GM12878 (cell line): ENCODE measurements at regions not wholly inside any gene's neighbourhood (a gene's known extent, or its start where the extent isn't known, plus 50 kb on each side); places are given as distances from the start of the nearest gene placed in this dataset.

Source experiments
- ATAC-seq: fragments of 200-7000 bp; cut with Tn5 transposase; 3 replicates; pipeline ENCODE4 v1.9.1; 2020; ENCODE audit warnings: mild to moderate bottlenecking, moderate library complexity
- BruUV-seq: library from RNA; stranded (reverse); fragments of 400-500 nt; replicated peaks from 2 replicates; lab custom pipeline; 2021; lab: Mats Ljungman, UMichigan
- CTCF ChIA-PET: fragments of 300-600 bp; sonication (Branson Sonifier 250); formaldehyde crosslinking; extraction: SDS; loops from one replicate; lab custom pipeline; 2021; ENCODE audit warnings: inconsistent platforms; lab: Yijun Ruan, JAX
- POLR2A ChIA-PET: fragments of 350-600 bp; formaldehyde crosslinking; extraction: SDS; loops from one replicate; lab custom pipeline; 2021; ENCODE audit warnings: inconsistent platforms; lab: Charles Lee
- RAD21 ChIA-PET: fragments of 300-600 bp; sonication (Branson Sonifier 250); formaldehyde crosslinking; loops from one replicate; lab custom pipeline; 2023; ENCODE audit warnings: antibody characterized with exemption; ENCODE audit not compliant: unreplicated experiment; lab: Charles Lee
- SMC1A ChIA-PET: fragments of 300-600 bp; sonication (Branson Sonifier 250); formaldehyde crosslinking; loops from one replicate; lab custom pipeline; 2023; ENCODE audit not compliant: unreplicated experiment, uncharacterized antibody; lab: Charles Lee
- DNase-seq: peaks from one replicate; pipeline ENCODE4 v3.0.0-alpha.2; 2011; ENCODE audit warnings: low read depth, low spot score
- FAIRE-seq: peaks from 3 replicates; lab custom pipeline; 2011; peaks lifted over from hg19 to GRCh38; lab: Jason Lieb, UNC
- H2AFZ ChIP-seq: 2 replicates; pipeline ENCODE4 v1.6.0; 2011; ENCODE audit warnings: low read depth, low read length, control low read depth; ENCODE audit not compliant: control insufficient read depth
- H3K27ac ChIP-seq: 2 replicates; pipeline ENCODE4 v1.5.1; 2011; ENCODE audit warnings: control low read depth; ENCODE audit not compliant: control insufficient read depth, insufficient read depth
- H3K27me3 ChIP-seq, 2 experiments: replicated peaks in 1 of 2; 2 replicates each; pipeline versions ENCODE4 v1.6.0 to v1.6.1; 2011; ENCODE audit warnings: low read length in 1 of 2; ENCODE audit not compliant: control insufficient read depth in 2 of 2, insufficient read depth in 2 of 2
- H3K36me3 ChIP-seq, 2 experiments: 2 replicates each; pipeline ENCODE4 v1.5.1; 2011; ENCODE audit warnings: low read length in 1 of 2; ENCODE audit not compliant: control insufficient read depth in 2 of 2, insufficient read depth in 2 of 2
- H3K4me1 ChIP-seq: 2 replicates; pipeline ENCODE4 v1.6.1; 2011; ENCODE audit warnings: mild to moderate bottlenecking, low read length, moderate library complexity, mixed read lengths; ENCODE audit not compliant: control insufficient read depth, insufficient read depth
- H3K4me2 ChIP-seq: 2 replicates; pipeline ENCODE4 v1.6.0; 2011; ENCODE audit warnings: control low read depth; ENCODE audit not compliant: control insufficient read depth, insufficient read depth
- H3K4me3 ChIP-seq: fragments of 200-600 bp; sonication (generic); 2 replicates; pipeline ENCODE4 v1.5.1; 2016
- H3K79me2 ChIP-seq: 2 replicates; pipeline ENCODE4 v1.6.0; 2011; ENCODE audit warnings: low read length; ENCODE audit not compliant: control insufficient read depth, insufficient read depth
- H3K9ac ChIP-seq: 2 replicates; pipeline ENCODE4 v1.8.0; 2011; ENCODE audit warnings: low read length, control low read depth, mixed read lengths; ENCODE audit not compliant: control insufficient read depth, insufficient read depth
- H3K9me3 ChIP-seq: replicated peaks from 3 replicates; pipeline ENCODE4 v1.5.1; 2011; ENCODE audit warnings: mild to moderate bottlenecking, low read length; ENCODE audit not compliant: control insufficient read depth, insufficient read depth
- H4K20me1 ChIP-seq: 2 replicates; pipeline ENCODE4 v1.6.0; 2011; ENCODE audit not compliant: control insufficient read depth, insufficient read depth
- BMI1 ChIP-seq: fragments of 450-650 bp; IDR thresholded peaks from 2 replicates; pipeline ENCODE4 v1.6.1; 2016; ENCODE audit warnings: mild to moderate bottlenecking, moderate library complexity, borderline replicate concordance
- CBX3 ChIP-seq: fragments of 200-600 bp; sonication (generic); IDR thresholded peaks from 2 replicates; pipeline ENCODE4 v1.6.1; 2016; ENCODE audit warnings: low read depth, borderline replicate concordance
- CHD2 ChIP-seq: IDR thresholded peaks from 2 replicates; pipeline ENCODE4 v1.6.1; 2011; ENCODE audit warnings: low read depth, low read length, improper control_type of control experiment, borderline replicate concordance
- CREM ChIP-seq: IDR thresholded peaks from 2 replicates; pipeline ENCODE4 v1.6.1; 2014; ENCODE audit warnings: antibody characterized with exemption, low read depth
- EP300 ChIP-seq, 2 experiments: fragments of 150-350 bp in 1 of 2; IDR thresholded peaks; 2 replicates each; pipeline ENCODE4 v1.6.1; 2011 to 2012; ENCODE audit warnings: low read depth in 2 of 2, low read length in 2 of 2, borderline replicate concordance in 1 of 2, improper control_type of control experiment in 1 of 2, inconsistent platforms in 1 of 2; ENCODE audit not compliant: control insufficient read depth in 1 of 2
- EZH2 ChIP-seq: IDR thresholded peaks from 2 replicates; pipeline ENCODE4 v1.6.1; 2012; ENCODE audit warnings: low read depth, mild to moderate bottlenecking, control low read depth, inconsistent platforms, low read length, borderline replicate concordance; ENCODE audit not compliant: control insufficient read depth
- HDGF ChIP-seq: fragments of 450-650 bp; IDR thresholded peaks from 2 replicates; pipeline ENCODE4 v1.6.1; 2016; ENCODE audit warnings: antibody characterized with exemption
- IKZF1 ChIP-seq: fragments of 450-650 bp; conservative IDR thresholded peaks from 2 replicates; pipeline ENCODE4 v1.6.1; 2017; ENCODE audit warnings: antibody characterized with exemption, mild to moderate bottlenecking
- IRF4 ChIP-seq: IDR thresholded peaks from 2 replicates; pipeline ENCODE4 v1.6.1; 2011; ENCODE audit warnings: low read depth, low read length
- JUND ChIP-seq: IDR thresholded peaks from 2 replicates; pipeline ENCODE4 v1.6.1; 2012; ENCODE audit warnings: low read depth, mild to moderate bottlenecking, low read length, improper control_type of control experiment, moderate library complexity
- KAT2A ChIP-seq: conservative IDR thresholded peaks from 2 replicates; pipeline ENCODE4 v1.6.1; 2011; ENCODE audit warnings: low read depth, low read length; ENCODE audit not compliant: control insufficient read depth
- LARP7 ChIP-seq: fragments of 450-650 bp; IDR thresholded peaks from 2 replicates; pipeline ENCODE4 v1.6.1; 2017; ENCODE audit warnings: mild to moderate bottlenecking
- MAX ChIP-seq: IDR thresholded peaks from 2 replicates; pipeline ENCODE4 v1.6.1; 2012; ENCODE audit warnings: low read depth, low read length, improper control_type of control experiment
- POLR2A ChIP-seq: IDR thresholded peaks from 2 replicates; pipeline ENCODE4 v1.6.1; 2011; ENCODE audit warnings: low read depth, mild to moderate bottlenecking, low read length
- RELA ChIP-seq: fragments of 450-650 bp; IDR thresholded peaks from 2 replicates; pipeline ENCODE4 v1.8.0; 2014; ENCODE audit warnings: borderline replicate concordance; ENCODE audit not compliant: partially characterized antibody
- RELB ChIP-seq: fragments of 450-650 bp; IDR thresholded peaks from 2 replicates; pipeline ENCODE4 v1.6.1; 2017; ENCODE audit warnings: low read depth, mild to moderate bottlenecking, moderate library complexity
- SP1 ChIP-seq: IDR thresholded peaks from one replicate; pipeline ENCODE4 v1.6.1; 2011; ENCODE audit warnings: low read depth, low read length
- STAT3 ChIP-seq: IDR thresholded peaks from 2 replicates; pipeline ENCODE4 v1.6.1; 2011; ENCODE audit warnings: low read depth, low read length, improper control_type of control experiment
- ZBTB33 ChIP-seq: fragments of 450-650 bp; IDR thresholded peaks from 2 replicates; pipeline ENCODE4 v1.6.1; 2017; ENCODE audit warnings: mild to moderate bottlenecking
- ZBTB40 ChIP-seq: fragments of 450-650 bp; IDR thresholded peaks from 2 replicates; pipeline ENCODE4 v1.6.1; 2016; ENCODE audit warnings: mild to moderate bottlenecking, moderate library complexity, borderline replicate concordance
- in situ Hi-C: fragments of 300-500 bp; cut with MboI; formaldehyde crosslinking; loops from 9 replicates; pipeline ENCODE4 v1.14.3; 2018; ENCODE audit warnings: mixed read lengths
- intact Hi-C: fragments of 100-400 bp; cut with micrococcal nuclease; formaldehyde crosslinking; loops from one replicate; pipeline ENCODE4 v1.14.2; 2022; ENCODE audit not compliant: unreplicated experiment

- RAD21 ChIA-PET, result interaction anchor here (0.8 to 1.5 kb wide), 3 partner anchors 16 to 41 kb away, joined by 3 to 6 read pairs (median 4); no protein-coding TSS in a partner anchor
These were observed 972.9 kb downstream of the SLC6A15 start for GRCh38 chr12:83939718-83940117.

More at GRCh38 chr12:83939718-83940117, 972.9 kb downstream of the SLC6A15 start:
- CTCF ChIA-PET, result interaction anchor here (2.8 kb wide), 1 partner anchor 15 kb away, joined by 9 read pairs; no protein-coding TSS in a partner anchor
- Histone ChIP-seq H4K20me1 (no peaks in the 10 kb centered on the region), H3K9ac (no peak overlapping the region), H3K79me2 (no peaks in the 10 kb centered on the region), H3K4me2 (no peak overlapping the region), H2AFZ (no peak overlapping the region), H3K9me3 (no peaks in the 10 kb centered on the region), H3K4me1 (no peaks in the 10 kb centered on the region), H3K27me3 (no peaks in the 10 kb centered on the region), H3K4me3 (no peak overlapping the region), H3K36me3 (no peaks in the 10 kb centered on the region), H3K27ac (no peak overlapping the region)
- in situ Hi-C loops (no loop called here), intact Hi-C loops (no loop called here)
- FAIRE-seq (no peak), DNase-seq (no peak), ATAC-seq (no peak)
- SMC1A ChIA-PET, result interaction anchor here (1.5 kb wide), 1 partner anchor 13 kb away, joined by 4 read pairs; no protein-coding TSS in a partner anchor
- no TSS peak for BruUV-seq
- TF ChIP-seq POLR2A (no peak), EP300 (IDR thresholded peaks at IDR 0.05; ENCODE audit: borderline replicate concordance in 1 of 2, control insufficient read depth in 1 of 2, low read depth in 2 of 2, low read length in 2 of 2) (no peak), SP1 (no peak), ZBTB40 (no peak), ZBTB33 (no peak), STAT3 (no peak), CREM (no peak), HDGF (no peak), MAX (no peak), EZH2 (no peak), JUND (no peak), BMI1 (no peak), RELA (no peak), IRF4 (no peak), KAT2A (no peak), RELB (no peak), IKZF1 (no peak), CBX3 (no peak), CHD2 (no peak), LARP7 (no peak)
- POLR2A ChIA-PET, result no interaction called here
